RWPE1 (cell line): ENCODE measurements at regions not wholly inside any gene's neighbourhood (a gene's known extent, or its start where the extent isn't known, plus 50 kb on each side); places are given as distances from the start of the nearest gene placed in this dataset.

Experiments
- CTCF ChIA-PET: fragments of 350-600 bp; sonication (Branson Sonifier 250); formaldehyde crosslinking; extraction: SDS; loops from one replicate; lab custom pipeline; 2021; lab: Yijun Ruan, JAX
- POLR2A ChIA-PET: fragments of 400-600 bp; formaldehyde crosslinking; extraction: SDS; loops from one replicate; lab custom pipeline; 2020; ENCODE audit warnings: antibody characterized with exemption; ENCODE audit not compliant: low non-redundant PET; lab: Yijun Ruan, JAX
- DNase-seq: peaks from one replicate; pipeline ENCODE4 v3.0.0; 2012; ENCODE audit warnings: low spot score
- H3K27ac ChIP-seq: fragments of 450-650 bp; 2 replicates; pipeline ENCODE4 v1.5.1; 2017
- TF ChIP-seq, protein P1 (sequence below): fragments of 450-650 bp; conservative IDR thresholded peaks from 2 replicates; pipeline ENCODE4 v1.5.1; 2017; ENCODE audit warnings: low read depth, mild to moderate bottlenecking

DNA sequence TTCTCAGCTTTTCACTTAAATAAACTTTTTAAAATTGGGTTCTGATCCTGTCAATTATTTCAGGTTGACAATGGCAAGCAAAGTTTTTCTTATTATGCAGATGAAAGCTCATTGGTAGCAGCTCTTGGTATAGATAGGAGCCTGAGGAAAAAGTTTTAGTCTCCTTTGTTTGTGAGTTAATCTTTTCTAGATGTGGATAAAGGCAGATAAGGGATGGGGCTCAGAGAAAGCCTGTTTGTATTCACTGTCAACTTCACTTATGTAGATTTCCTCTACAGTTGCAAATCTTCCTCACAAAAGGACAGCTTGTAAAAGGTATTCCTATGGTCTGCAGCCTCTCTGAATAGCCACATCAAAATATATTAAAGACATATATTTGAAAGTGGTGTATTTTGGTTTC lies 224.5 kb upstream of the SPOPL start:
- H3K27ac ChIP-seq, result no peak overlapping the region
- TF ChIP-seq, protein P1, sequence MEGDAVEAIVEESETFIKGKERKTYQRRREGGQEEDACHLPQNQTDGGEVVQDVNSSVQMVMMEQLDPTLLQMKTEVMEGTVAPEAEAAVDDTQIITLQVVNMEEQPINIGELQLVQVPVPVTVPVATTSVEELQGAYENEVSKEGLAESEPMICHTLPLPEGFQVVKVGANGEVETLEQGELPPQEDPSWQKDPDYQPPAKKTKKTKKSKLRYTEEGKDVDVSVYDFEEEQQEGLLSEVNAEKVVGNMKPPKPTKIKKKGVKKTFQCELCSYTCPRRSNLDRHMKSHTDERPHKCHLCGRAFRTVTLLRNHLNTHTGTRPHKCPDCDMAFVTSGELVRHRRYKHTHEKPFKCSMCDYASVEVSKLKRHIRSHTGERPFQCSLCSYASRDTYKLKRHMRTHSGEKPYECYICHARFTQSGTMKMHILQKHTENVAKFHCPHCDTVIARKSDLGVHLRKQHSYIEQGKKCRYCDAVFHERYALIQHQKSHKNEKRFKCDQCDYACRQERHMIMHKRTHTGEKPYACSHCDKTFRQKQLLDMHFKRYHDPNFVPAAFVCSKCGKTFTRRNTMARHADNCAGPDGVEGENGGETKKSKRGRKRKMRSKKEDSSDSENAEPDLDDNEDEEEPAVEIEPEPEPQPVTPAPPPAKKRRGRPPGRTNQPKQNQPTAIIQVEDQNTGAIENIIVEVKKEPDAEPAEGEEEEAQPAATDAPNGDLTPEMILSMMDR, result no peak
- CTCF ChIA-PET, result no interaction called here
- DNase-seq, result no peak
- POLR2A ChIA-PET, result no interaction called here

DNA sequence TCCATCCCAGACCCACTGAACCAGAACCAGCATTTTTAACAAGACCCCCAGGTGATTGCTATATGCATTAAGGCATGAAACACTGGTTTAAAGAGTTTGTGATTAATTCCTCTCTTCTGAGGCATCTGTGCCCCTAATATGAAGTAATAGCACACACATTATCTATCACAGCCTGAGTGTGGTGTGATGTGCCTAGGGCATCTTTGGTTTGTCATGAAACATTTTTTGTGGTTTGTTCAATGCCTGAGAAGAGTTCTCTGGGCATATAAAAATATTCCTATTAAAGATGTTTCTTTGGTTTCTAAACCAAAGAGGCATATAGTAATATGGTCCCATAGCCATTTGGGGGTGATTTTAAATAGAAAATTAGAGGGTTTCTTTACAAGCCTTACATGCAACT lies 221.7 kb upstream of the SPOPL start:
- DNase-seq, result no peak
- H3K27ac ChIP-seq, result no peak overlapping the region
- TF ChIP-seq, protein P1, result no peak
- POLR2A ChIA-PET, result no interaction called here
- CTCF ChIA-PET, result no interaction called here

DNA sequence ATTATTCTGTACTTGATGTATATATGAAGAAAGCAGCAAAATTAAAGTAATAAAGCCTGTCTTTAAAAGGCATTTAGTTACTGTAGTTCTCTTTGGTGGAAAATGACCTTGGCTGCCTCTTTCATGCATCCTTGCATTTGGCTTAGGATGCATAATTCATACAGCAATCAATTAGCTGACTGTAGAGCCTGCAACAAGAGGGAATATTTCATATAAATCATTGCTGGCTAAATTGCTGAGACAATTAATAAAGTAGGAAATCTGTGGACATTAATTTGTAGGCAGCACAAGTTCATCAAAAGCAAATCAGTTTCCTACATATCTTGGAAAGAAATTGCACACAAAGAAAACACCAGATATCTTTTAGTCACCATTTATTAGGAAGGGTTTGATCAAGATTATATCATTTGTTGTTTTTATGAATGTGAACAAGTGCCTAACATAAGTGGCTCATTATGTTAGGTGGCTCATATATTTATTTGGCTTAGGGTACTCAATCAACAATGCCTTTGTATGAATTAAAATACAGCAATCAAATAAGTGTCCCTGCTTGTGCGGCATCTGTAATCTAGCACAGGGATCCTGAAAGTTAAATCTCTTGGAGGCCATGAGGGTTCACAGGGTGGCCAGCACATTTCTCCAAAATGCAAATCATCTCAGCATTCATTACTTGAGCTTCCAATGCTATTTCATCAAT lies 220.4 kb upstream of the SPOPL start:
- POLR2A ChIA-PET, result no interaction called here
- CTCF ChIA-PET, result interaction anchor here (0.5 kb wide), 1 partner anchor 14 kb away, joined by 3 read pairs; no protein-coding TSS in a partner anchor
- H3K27ac ChIP-seq, result no peak overlapping the region
- DNase-seq, result no peak
- TF ChIP-seq, protein P1, result no peak

DNA sequence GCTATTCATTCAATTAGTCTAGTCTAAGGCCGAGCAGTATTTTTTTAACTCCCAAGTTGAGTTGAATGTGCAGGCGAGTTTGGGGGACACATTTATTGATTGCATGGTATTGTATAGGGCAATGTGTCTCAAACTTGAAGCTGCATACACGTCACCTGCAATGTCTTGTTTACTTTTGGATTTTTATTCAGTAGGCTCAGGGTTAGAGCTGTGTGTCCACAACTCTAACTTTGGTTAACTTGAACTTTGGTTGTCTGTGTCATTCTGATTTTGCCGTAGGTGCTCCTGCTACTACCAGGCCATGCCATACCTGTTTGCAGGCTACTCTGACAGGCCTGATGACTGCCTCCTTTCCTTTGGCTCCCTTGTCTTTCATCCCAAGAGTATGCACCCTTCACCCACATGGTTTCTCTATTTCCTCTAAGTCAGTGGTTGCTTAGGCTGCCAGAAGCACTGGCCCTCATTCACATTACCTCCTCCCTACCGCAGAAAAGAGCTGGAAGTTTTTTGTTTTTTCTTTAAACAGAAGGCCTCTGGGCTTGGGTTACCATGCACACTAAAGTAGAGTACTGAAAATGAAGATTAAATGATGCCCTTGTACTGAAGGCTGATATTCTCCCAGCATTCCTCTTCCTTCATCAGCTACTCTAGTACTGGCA lies 219.4 kb upstream of the SPOPL start:
- no peak overlapping the region for H3K27ac ChIP-seq
- no peak for DNase-seq
- TF ChIP-seq, protein P1, result no peak
- ChIA-PET POLR2A (no interaction called here), CTCF (interaction anchor here (0.6 kb wide), 1 partner anchor 237 kb away, joined by 3 read pairs; no protein-coding TSS in a partner anchor)

DNA sequence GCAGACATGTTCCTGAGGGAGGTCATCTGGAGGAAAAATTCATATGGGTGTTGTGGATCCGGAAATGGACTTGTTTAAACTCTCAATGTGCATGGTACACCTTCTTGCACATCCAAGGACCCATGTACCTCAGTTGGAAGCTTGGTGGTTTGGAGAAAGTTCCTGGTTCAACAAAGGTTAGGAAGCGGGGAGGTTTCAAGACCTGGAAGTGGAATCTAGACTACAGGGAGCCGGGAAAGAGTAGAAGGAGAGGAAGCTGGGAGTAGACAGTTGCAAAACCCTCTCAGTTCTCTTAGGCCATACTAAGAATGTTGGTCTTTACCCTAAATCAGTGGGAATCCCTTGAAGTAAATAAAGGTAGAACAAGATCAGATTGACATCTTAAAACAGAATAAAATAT lies 209.8 kb upstream of the SPOPL start:
- TF ChIP-seq, protein P1, result no peak
- POLR2A ChIA-PET, result no interaction called here
- no peak for DNase-seq
- CTCF ChIA-PET, result interaction anchor here (0.7 kb wide), 1 partner anchor 62 kb away, joined by 3 read pairs; no protein-coding TSS in a partner anchor
- H3K27ac ChIP-seq, result no peak overlapping the region

DNA sequence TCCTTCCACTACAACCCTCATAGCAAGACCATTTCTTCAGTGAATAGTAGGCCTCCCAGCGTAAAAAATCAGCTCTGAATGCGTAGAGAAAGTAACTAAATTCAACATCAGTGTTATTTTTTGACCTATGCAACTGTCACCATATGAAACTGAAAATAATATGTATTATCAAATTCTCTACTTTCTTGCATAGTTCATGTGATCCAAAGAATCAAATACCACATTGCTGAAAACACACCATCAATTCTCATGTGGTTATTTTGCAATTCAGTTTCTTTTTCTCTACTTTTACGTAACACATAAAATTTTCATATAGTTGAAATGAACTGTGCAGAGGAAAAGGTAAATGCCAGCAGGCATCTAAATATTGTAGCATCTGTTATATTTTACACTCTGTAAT lies 208.5 kb upstream of the SPOPL start:
- H3K27ac ChIP-seq, result no peak overlapping the region
- POLR2A ChIA-PET, result no interaction called here
- DNase-seq, result no peak
- TF ChIP-seq, protein P1, result no peak
- CTCF ChIA-PET, result no interaction called here
